ENCODE measurements at regions not wholly inside any gene's neighbourhood (a gene's known extent, or its start where the extent isn't known, plus 50 kb on each side); places are given as distances from the start of the nearest gene placed in this dataset.

DNA sequence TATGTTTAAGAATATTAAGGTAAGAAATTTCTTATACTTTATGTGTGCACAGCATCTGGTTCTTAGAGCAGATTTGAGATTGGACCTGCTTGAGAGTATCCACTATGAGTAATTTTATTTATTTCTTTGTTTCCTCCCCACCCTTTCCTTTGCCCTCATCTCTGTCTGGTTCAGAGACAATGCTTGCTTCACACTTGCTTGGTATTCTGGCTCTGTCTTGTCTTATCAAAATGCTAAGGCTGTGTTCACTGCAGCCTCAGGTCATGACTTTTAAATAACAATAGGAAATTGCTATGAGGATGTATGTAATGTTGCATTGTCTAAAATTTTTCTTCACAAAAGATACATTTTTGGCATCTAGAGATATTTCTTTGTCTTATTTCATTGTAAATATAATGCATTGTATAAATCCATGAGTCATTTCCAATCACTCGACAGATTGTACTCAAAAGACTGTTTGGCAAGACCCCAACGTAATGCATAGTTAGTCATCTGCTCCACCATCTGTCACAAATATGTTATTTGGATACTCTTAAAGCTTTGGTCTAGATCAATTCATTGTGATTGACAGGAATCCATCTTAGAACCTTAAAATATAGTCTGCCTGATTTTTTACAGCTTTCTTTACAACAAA lies 395.7 kb downstream of the AASDHPPT start:
- no peak for TF ChIP-seq EZH2phosphoT487 (IDR thresholded peaks at IDR 0.05; ENCODE audit: borderline replicate concordance, low read length)
- TF ChIP-seq, protein P1, sequence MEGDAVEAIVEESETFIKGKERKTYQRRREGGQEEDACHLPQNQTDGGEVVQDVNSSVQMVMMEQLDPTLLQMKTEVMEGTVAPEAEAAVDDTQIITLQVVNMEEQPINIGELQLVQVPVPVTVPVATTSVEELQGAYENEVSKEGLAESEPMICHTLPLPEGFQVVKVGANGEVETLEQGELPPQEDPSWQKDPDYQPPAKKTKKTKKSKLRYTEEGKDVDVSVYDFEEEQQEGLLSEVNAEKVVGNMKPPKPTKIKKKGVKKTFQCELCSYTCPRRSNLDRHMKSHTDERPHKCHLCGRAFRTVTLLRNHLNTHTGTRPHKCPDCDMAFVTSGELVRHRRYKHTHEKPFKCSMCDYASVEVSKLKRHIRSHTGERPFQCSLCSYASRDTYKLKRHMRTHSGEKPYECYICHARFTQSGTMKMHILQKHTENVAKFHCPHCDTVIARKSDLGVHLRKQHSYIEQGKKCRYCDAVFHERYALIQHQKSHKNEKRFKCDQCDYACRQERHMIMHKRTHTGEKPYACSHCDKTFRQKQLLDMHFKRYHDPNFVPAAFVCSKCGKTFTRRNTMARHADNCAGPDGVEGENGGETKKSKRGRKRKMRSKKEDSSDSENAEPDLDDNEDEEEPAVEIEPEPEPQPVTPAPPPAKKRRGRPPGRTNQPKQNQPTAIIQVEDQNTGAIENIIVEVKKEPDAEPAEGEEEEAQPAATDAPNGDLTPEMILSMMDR (IDR thresholded peaks at IDR 0.05; ENCODE audit: low read depth, low read length, poor library complexity, severe bottlenecking): no peak
